ENCODE measurements at regions not wholly inside any gene's neighbourhood (a gene's known extent, or its start where the extent isn't known, plus 50 kb on each side); places are given as distances from the start of the nearest gene placed in this dataset.

DNA sequence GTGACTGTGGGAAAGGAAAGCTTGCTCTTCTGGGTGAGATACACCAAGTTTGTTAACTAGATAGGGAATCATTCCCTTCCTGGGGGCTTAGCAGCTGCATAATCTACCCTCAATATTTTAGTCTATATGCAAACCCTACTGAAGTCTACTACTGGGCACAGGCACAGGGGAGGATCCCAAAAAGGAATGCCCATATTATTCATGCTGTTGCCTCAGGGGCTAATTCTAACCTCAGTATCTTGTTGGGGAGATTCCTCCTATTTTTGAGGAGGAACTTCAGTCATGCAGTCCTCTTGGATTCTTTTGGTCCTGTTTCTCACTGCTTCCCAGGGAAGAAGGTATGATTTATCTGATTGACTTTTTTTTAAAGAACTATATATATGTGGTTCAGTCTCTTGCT is 58.9 kb upstream of the ANKS1B start:
- Histone ChIP-seq H3K36me3 (peaks cover 0 to 74% (median 46%) of the 10 kb centered on the region in 9 donors), H3K9me3 (peaks cover 0 to 6% (median 0%) of the 10 kb centered on the region in 12 donors), H3K27ac (no peak overlapping the region), H3K27me3 (no peaks in the 10 kb centered on the region), H3K4me3 (no peak overlapping the region), H3K4me1 (no peaks in the 10 kb centered on the region)
- DNase-seq (no peak), ATAC-seq (no peak)
- intact Hi-C loops (cut with DNase I), result no loop called here
- TF ChIP-seq, protein P1, sequence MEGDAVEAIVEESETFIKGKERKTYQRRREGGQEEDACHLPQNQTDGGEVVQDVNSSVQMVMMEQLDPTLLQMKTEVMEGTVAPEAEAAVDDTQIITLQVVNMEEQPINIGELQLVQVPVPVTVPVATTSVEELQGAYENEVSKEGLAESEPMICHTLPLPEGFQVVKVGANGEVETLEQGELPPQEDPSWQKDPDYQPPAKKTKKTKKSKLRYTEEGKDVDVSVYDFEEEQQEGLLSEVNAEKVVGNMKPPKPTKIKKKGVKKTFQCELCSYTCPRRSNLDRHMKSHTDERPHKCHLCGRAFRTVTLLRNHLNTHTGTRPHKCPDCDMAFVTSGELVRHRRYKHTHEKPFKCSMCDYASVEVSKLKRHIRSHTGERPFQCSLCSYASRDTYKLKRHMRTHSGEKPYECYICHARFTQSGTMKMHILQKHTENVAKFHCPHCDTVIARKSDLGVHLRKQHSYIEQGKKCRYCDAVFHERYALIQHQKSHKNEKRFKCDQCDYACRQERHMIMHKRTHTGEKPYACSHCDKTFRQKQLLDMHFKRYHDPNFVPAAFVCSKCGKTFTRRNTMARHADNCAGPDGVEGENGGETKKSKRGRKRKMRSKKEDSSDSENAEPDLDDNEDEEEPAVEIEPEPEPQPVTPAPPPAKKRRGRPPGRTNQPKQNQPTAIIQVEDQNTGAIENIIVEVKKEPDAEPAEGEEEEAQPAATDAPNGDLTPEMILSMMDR (IDR thresholded peaks at IDR 0.05), result no peak
- no peak for TF ChIP-seq POLR2A (IDR thresholded peaks at IDR 0.05)

Measured in heart left ventricle (tissue), 14 donors.